ENCODE measurements at regions not wholly inside any gene's neighbourhood (a gene's known extent, or its start where the extent isn't known, plus 50 kb on each side); places are given as distances from the start of the nearest gene placed in this dataset.

DNA sequence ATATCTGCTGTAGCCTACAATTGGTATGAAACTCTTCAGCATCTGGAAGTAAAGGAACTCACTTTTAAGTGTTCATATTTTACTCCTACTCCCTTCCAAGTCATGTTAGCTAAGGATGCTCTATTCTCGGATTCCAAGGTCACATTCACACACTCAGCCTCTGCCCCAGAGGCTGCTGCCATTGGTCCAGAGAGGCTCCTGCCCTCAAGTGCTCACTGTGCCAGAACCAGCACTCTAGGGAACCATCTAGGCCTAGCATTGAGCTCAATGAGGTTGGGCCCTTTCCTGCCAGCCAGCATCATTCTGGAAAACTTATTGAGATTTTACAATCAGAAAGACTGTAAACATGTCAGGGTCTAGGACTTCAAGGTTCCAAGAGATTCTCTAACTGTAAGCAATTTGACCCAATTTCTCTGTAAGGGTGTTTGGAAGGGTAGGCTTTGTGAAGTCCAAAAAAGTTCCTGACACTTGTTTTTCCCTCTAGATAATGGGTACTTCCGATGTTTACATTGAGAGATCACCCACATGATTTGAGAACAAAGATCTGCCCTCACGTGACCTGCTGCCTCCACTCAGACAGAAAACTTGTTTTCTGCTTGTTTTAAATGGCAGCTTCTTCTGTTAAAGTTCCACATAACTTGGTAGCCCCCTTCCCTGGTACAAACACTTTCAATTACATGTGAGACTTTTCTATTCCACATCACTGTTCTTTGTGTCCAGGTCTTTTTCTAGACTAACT is 94.9 kb downstream of the MAB21L3 start:
- Histone ChIP-seq H3K9ac (ENCODE audit: low read length) (no peak overlapping the region), H3K4me3 (ENCODE audit: low read length) (no peak overlapping the region)

DNA sequence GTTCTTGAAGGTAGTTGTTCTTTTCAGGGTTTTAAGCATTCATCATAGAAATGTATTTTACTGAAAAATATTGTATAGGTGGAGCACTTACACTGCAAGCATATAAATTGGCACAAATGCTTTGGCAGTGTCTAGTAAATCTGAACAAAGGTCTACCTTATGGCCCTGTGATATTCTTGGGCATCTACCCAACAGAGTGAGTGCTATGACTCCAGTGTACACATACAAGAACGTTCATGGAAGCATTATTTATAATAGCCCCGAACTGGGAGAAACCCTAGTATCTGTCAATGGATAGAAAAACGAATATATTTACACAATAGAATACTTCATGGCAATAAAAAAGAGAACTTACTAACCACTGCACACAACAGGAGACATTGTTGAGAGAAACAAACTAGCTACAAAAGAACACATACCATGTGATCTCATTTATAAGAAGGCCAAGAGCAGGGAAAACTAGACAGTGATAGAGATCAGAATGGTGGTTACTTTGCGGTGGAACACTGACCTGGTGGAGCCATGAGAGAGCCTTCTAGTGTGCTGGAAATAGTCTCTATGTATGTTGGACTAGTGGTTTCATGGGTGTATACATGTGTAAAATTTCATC is 96.0 kb downstream of the MAB21L3 start:
- no peak for DNase-seq
- no peaks in the 10 kb centered on the region for H4K20me1 ChIP-seq (ENCODE audit: insufficient read depth, low read length)

More for the DNA sequence above, 94.9 kb downstream of the MAB21L3 start:
- Histone ChIP-seq H3K9me2 (replicated peaks; ENCODE audit: insufficient read depth, low read length) (no peaks in the 10 kb centered on the region), H4K20me1 (ENCODE audit: insufficient read depth, low read length) (no peaks in the 10 kb centered on the region), H3K9me3 (replicated peaks; ENCODE audit: insufficient read depth, low read length) (no peaks in the 10 kb centered on the region), H2AFZ (ENCODE audit: low read length) (no peak overlapping the region), H3K4me1 (ENCODE audit: low read length) (no peaks in the 10 kb centered on the region), H3K79me2 (ENCODE audit: low read length) (no peaks in the 10 kb centered on the region), H3F3A (ENCODE audit: insufficient read depth, low read length) (no peaks in the 10 kb centered on the region), H3K27ac (ENCODE audit: low read length) (no peak overlapping the region), H3K27me3 (replicated peaks; ENCODE audit: insufficient read depth, low read length) (no peaks in the 10 kb centered on the region), H3K4me2 (ENCODE audit: low read depth, low read length) (no peak overlapping the region), H3K36me3 (replicated peaks; ENCODE audit: insufficient read depth, low read length) (no peaks in the 10 kb centered on the region)
- TF ChIP-seq, protein P1, sequence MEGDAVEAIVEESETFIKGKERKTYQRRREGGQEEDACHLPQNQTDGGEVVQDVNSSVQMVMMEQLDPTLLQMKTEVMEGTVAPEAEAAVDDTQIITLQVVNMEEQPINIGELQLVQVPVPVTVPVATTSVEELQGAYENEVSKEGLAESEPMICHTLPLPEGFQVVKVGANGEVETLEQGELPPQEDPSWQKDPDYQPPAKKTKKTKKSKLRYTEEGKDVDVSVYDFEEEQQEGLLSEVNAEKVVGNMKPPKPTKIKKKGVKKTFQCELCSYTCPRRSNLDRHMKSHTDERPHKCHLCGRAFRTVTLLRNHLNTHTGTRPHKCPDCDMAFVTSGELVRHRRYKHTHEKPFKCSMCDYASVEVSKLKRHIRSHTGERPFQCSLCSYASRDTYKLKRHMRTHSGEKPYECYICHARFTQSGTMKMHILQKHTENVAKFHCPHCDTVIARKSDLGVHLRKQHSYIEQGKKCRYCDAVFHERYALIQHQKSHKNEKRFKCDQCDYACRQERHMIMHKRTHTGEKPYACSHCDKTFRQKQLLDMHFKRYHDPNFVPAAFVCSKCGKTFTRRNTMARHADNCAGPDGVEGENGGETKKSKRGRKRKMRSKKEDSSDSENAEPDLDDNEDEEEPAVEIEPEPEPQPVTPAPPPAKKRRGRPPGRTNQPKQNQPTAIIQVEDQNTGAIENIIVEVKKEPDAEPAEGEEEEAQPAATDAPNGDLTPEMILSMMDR (IDR thresholded peaks at IDR 0.05; ENCODE audit: low read length): no peak
- TF ChIP-seq EZH2phosphoT487 (IDR thresholded peaks at IDR 0.05; ENCODE audit: low read length) (no peak), EZH2 (optimal IDR thresholded peaks at IDR 0.05; ENCODE audit: low read depth, low read length) (no peak)
- no peak for DNase-seq

DNA sequence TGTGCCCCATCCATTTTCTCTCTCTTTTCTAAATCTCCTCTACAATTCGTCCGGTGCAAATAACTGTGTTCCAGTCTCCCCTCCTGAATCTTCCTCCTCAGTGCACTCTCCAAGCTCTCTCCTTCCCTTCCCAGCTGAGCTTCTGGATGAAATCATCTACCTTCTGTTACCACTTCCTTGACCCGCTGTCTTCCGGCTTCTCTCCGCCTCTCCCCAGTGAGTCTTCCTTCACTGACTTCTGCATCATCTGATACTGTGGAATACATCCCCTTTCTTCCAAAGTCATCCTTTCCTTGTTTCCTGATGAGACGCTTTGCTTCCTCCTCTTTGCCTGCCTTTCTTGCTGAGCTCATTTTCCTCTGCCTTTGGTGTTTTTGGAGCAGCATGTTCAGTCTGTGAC is 96.9 kb downstream of the MAB21L3 start:
- DNase-seq: no peak
- no peak for TF ChIP-seq EZH2 (optimal IDR thresholded peaks at IDR 0.05; ENCODE audit: low read depth, low read length)
- TF ChIP-seq, protein P1 (IDR thresholded peaks at IDR 0.05; ENCODE audit: low read length): no peak
- no peak for TF ChIP-seq EZH2phosphoT487 (IDR thresholded peaks at IDR 0.05; ENCODE audit: low read length)
- H3K9ac ChIP-seq (ENCODE audit: low read length): no peak overlapping the region
- no peaks in the 10 kb centered on the region for H3K9me3 ChIP-seq (replicated peaks; ENCODE audit: insufficient read depth, low read length)
- H3K4me1 ChIP-seq (ENCODE audit: low read length): no peaks in the 10 kb centered on the region
- H3K9me2 ChIP-seq (replicated peaks; ENCODE audit: insufficient read depth, low read length): no peaks in the 10 kb centered on the region
- no peak overlapping the region for H2AFZ ChIP-seq (ENCODE audit: low read length)
- no peak overlapping the region for H3K4me2 ChIP-seq (ENCODE audit: low read depth, low read length)
- H3K79me2 ChIP-seq (ENCODE audit: low read length): no peaks in the 10 kb centered on the region
- no peaks in the 10 kb centered on the region for H3K27me3 ChIP-seq (replicated peaks; ENCODE audit: insufficient read depth, low read length)
- H3K4me3 ChIP-seq (ENCODE audit: low read length): no peak overlapping the region
- H4K20me1 ChIP-seq (ENCODE audit: insufficient read depth, low read length): no peaks in the 10 kb centered on the region
- H3K27ac ChIP-seq (ENCODE audit: low read length): no peak overlapping the region
- no peaks in the 10 kb centered on the region for H3F3A ChIP-seq (ENCODE audit: insufficient read depth, low read length)
- H3K36me3 ChIP-seq (replicated peaks; ENCODE audit: insufficient read depth, low read length): no peaks in the 10 kb centered on the region

More for the DNA sequence above, 96.0 kb downstream of the MAB21L3 start:
- H3K4me2 ChIP-seq (ENCODE audit: low read depth, low read length): no peak overlapping the region
- TF ChIP-seq EZH2phosphoT487 (IDR thresholded peaks at IDR 0.05; ENCODE audit: low read length) (no peak), EZH2 (optimal IDR thresholded peaks at IDR 0.05; ENCODE audit: low read depth, low read length) (no peak)
- TF ChIP-seq, protein P1 (IDR thresholded peaks at IDR 0.05; ENCODE audit: low read length): no peak
- no peak overlapping the region for H3K9ac ChIP-seq (ENCODE audit: low read length)
- H3K27ac ChIP-seq (ENCODE audit: low read length): no peak overlapping the region
- no peaks in the 10 kb centered on the region for H3K79me2 ChIP-seq (ENCODE audit: low read length)
- no peaks in the 10 kb centered on the region for H3K36me3 ChIP-seq (replicated peaks; ENCODE audit: insufficient read depth, low read length)
- no peaks in the 10 kb centered on the region for H3K4me1 ChIP-seq (ENCODE audit: low read length)
- H3F3A ChIP-seq (ENCODE audit: insufficient read depth, low read length): no peaks in the 10 kb centered on the region
- H3K27me3 ChIP-seq (replicated peaks; ENCODE audit: insufficient read depth, low read length): no peaks in the 10 kb centered on the region
- no peaks in the 10 kb centered on the region for H3K9me3 ChIP-seq (replicated peaks; ENCODE audit: insufficient read depth, low read length)
- H3K4me3 ChIP-seq (ENCODE audit: low read length): no peak overlapping the region
- H2AFZ ChIP-seq (ENCODE audit: low read length): no peak overlapping the region
- no peaks in the 10 kb centered on the region for H3K9me2 ChIP-seq (replicated peaks; ENCODE audit: insufficient read depth, low read length)
